Transverse colon (tissue), 4 donors: ENCODE measurements at regions not wholly inside any gene's neighbourhood (a gene's known extent, or its start where the extent isn't known, plus 50 kb on each side); places are given as distances from the start of the nearest gene placed in this dataset.
"Not testable (repeated sequence)": the region's sequence is repeated elsewhere in the genome, so short reads cannot be mapped to it uniquely, and the experiment has no call there.

Experiments
- DNase-seq: peaks from one replicate; pipeline ENCODE4 v3.0.0-alpha.2; 2019
- H3K27ac ChIP-seq, 4 donors: fragments of 200-600 bp; sonication (generic); 2 replicates each; pipeline ENCODE4 v1.5.1; 2016 to 2018; ENCODE audit warnings: inconsistent platforms in 4 of 4
- H3K27me3 ChIP-seq: fragments of 200-600 bp; sonication (generic); 2 replicates; pipeline ENCODE4 v1.5.1; 2017; ENCODE audit warnings: inconsistent platforms
- H3K36me3 ChIP-seq, 4 donors: fragments of 200-600 bp; sonication (generic); 2 replicates each; pipeline ENCODE4 v1.5.1; 2017 to 2019; ENCODE audit warnings: inconsistent platforms in 4 of 4
- H3K4me1 ChIP-seq, 4 donors: fragments of 200-600 bp; sonication (generic); 2 replicates each; pipeline ENCODE4 v1.5.1; 2017 to 2020; ENCODE audit warnings: inconsistent platforms in 4 of 4
- H3K4me3 ChIP-seq, 4 donors: fragments of 200-600 bp; sonication (generic); 1 replicate in 1 of 4; 2 replicates in 3 of 4; pipeline versions ENCODE4 v1.5.1 to v1.6.1; 2017 to 2019; ENCODE audit warnings: inconsistent platforms in 4 of 4
- H3K9me3 ChIP-seq, 2 donors: fragments of 200-600 bp; sonication (generic); 2 replicates each; pipeline ENCODE4 v1.5.1; 2017 to 2019; ENCODE audit warnings: inconsistent platforms in 2 of 2
- CTCF ChIP-seq, 5 experiments: fragments of 200-600 bp in 3 of 5; fragments of 450-650 bp in 2 of 5; sonication (generic) in 3 of 5; IDR thresholded peaks; 1 replicate in 2 of 5; 2 replicates in 3 of 5; pipeline ENCODE4 v1.5.1; 2016 to 2017; ENCODE audit warnings: antibody characterized with exemption in 5 of 5, inconsistent platforms in 3 of 5, mild to moderate bottlenecking in 2 of 5, moderate library complexity in 1 of 5
- EP300 ChIP-seq: sonication (generic); formaldehyde crosslinking; IDR thresholded peaks from one replicate; pipeline ENCODE4 v1.6.1; 2017; ENCODE audit warnings: antibody characterized with exemption, low read depth
- POLR2A ChIP-seq: fragments of 450-650 bp; IDR thresholded peaks from one replicate; pipeline ENCODE4 v1.6.1; 2016; ENCODE audit warnings: antibody characterized with exemption, mild to moderate bottlenecking, moderate library complexity
- POLR2AphosphoS5 ChIP-seq, 3 donors: sonication (generic); formaldehyde crosslinking; IDR thresholded peaks; one replicate each; pipeline ENCODE4 v1.6.1; 2016; ENCODE audit warnings: antibody characterized with exemption in 3 of 3
- WGBS, 2 donors: methylation state at CpG; one replicate each; pipeline ENCODE4 v1.1.5; 2018; ENCODE audit warnings: low coverage in 1 of 2; 5-methylcytosine and 5-hydroxymethylcytosine counted together
- in situ Hi-C, 4 donors: fragments of 200-750 bp; cut with MboI; loops; one replicate each; pipeline versions ENCODE4 v1.15.0 to v1.15.1; 2017; ENCODE audit warnings: low sequenced_read_pairs in 3 of 4, low pct_ligation_motif_present in 1 of 4, low pct_unique_long_range_greater_than_20kb in 1 of 4
- intact Hi-C: fragments of 100-400 bp; cut with DNase I; formaldehyde crosslinking; loops from one replicate; pipeline ENCODE4 v1.15.1; 2023; ENCODE audit warnings: low total_unique reads

DNA sequence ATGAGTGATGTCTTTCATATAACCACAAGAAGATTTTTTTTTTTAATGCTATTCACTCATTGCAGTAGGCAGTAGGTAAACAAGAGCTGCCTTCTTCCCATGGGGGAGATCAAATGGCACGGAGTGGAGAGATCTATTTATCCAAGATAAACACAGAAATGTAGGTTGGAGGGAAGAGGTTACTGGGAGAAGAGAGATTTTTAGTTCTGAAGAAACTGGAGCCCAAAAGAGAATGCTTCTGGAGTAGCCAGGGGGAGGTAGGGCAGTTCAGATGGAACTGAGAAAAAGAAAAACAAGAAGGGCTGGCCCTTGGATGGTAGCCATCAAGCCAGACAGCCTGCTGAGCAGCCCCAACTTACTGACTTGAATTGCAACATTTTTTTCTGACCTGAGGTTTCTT is 270.1 kb upstream of the TPK1 start:
- Histone ChIP-seq H3K9me3 (no peaks in the 10 kb centered on the region), H3K27ac (no peak overlapping the region), H3K36me3 (no peaks in the 10 kb centered on the region), H3K4me1 (no peaks in the 10 kb centered on the region), H3K27me3 (no peaks in the 10 kb centered on the region), H3K4me3 (no peak overlapping the region)
- intact Hi-C loops = no loop called here
- 10 to 15% methylated on average over 1 of the region's 1 CpG for WGBS, 2 donors
- TF ChIP-seq CTCF (IDR thresholded peaks at IDR 0.05) (no peak), POLR2AphosphoS5 (IDR thresholded peaks at IDR 0.05) (no peak), EP300 (no peak), POLR2A (no peak)
- in situ Hi-C loops = no loop called here
- DNase-seq = no peak

DNA sequence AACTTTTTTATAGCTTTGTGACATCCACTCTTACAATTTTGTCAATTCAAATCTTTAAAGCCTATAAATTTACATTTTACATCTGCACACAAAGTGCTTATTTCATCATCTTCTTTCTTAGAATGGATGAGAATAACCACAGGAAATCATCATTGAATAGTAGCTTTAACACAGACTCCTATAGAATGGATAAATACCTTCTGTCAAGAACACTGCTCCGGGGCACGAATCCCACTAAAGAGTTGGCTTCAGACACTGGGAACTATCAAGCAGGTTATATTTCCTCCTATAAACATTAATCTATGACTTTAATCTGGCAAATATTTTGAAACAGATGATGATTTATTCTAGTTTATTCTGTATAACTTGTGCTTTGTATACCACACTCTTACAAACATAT is 269.7 kb upstream of the TPK1 start:
- intact Hi-C loops (no loop called here), in situ Hi-C loops (no loop called here)
- Histone ChIP-seq H3K4me1 (no peaks in the 10 kb centered on the region), H3K36me3 (no peaks in the 10 kb centered on the region), H3K27ac (no peak overlapping the region), H3K9me3 (no peaks in the 10 kb centered on the region), H3K27me3 (no peaks in the 10 kb centered on the region), H3K4me3 (no peak overlapping the region)
- no peak for DNase-seq
- WGBS, 2 donors = 41 to 69% methylated on average over 2 of the region's 2 CpGs
- no peak for TF ChIP-seq EP300
- no peak for TF ChIP-seq POLR2AphosphoS5 (IDR thresholded peaks at IDR 0.05)
- TF ChIP-seq POLR2A = no peak
- TF ChIP-seq CTCF (IDR thresholded peaks at IDR 0.05) = no peak

DNA sequence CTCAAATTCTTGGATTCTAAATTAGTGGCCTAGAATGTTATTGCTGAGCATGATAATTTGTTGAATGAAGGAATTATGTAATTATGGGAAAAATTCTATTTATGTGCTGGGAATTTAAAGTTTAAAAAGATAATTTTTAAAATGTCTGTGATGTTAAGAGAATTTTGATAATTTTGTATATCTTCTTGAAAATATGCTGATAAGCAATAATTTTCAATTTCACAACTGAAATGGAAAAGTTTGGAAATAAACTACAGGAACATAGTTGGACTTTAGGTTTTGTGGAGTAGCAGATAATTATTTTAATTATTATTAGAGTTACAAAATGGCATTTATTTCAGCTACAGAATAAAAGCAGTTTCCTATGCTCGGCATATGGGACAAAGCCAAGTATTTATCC is 268.5 kb upstream of the TPK1 start:
- Histone ChIP-seq H3K27me3 (no peaks in the 10 kb centered on the region), H3K9me3 (no peaks in the 10 kb centered on the region), H3K4me1 (no peaks in the 10 kb centered on the region), H3K36me3 (no peaks in the 10 kb centered on the region), H3K27ac (no peak overlapping the region), H3K4me3 (no peak overlapping the region)
- intact Hi-C loops (no loop called here), in situ Hi-C loops (no loop called here)
- TF ChIP-seq POLR2A (no peak), POLR2AphosphoS5 (IDR thresholded peaks at IDR 0.05) (no peak), CTCF (IDR thresholded peaks at IDR 0.05) (no peak), EP300 (no peak)
- DNase-seq = no peak
- WGBS, 2 donors = 82 to 91% methylated on average over 1 of the region's 1 CpG

DNA sequence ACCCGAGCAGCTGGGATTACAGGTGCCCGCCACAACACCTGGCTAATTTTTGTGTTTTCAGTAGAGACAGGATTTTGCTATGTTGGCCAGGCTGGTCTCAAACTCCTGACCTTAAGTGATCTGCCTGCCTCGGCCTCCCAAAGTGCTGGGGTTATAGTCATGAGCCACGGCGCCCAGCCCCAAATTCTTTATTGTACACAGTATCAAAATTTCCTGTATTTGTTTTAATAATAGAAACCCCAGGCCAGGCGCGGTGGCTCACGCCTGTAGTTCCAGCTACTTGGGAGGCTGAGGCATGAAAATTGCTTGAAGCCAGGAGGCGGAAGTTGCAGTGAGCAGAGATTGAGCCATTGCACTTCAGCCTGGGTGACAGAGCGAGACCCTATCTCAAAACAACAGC is 266.3 kb upstream of the TPK1 start:
- in situ Hi-C loops, H3K4me1 ChIP-seq, H3K27ac ChIP-seq, H3K36me3 ChIP-seq, H3K9me3 ChIP-seq, DNase-seq, intact Hi-C loops, H3K4me3 ChIP-seq, H3K27me3 ChIP-seq: not testable (repeated sequence)
- 90 to 93% methylated on average over 6 to 10 of the region's 10 CpGs for WGBS, 2 donors

DNA sequence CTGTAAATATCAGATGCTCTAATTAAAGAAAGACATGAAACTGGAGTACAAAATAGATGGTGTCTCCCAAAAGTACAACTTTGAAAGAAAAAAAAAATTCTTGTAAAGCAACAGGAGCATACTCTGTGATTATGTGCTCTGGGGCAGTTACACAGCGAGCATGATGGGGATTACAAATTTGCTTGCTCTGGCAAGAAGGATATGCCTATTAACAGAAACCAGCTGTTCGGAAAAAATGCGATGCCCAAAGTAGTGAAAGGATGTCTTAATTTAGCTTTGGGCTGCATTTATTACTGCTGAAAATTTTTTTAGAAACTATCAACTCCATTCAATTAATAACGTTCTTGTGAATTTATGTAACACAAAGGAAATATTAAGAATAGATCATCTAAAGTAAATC is 256.9 kb upstream of the TPK1 start:
- in situ Hi-C loops (no loop called here), intact Hi-C loops (no loop called here)
- Histone ChIP-seq H3K4me1 (no peaks in the 10 kb centered on the region), H3K4me3 (no peak overlapping the region), H3K36me3 (no peaks in the 10 kb centered on the region), H3K27me3 (no peaks in the 10 kb centered on the region), H3K9me3 (no peaks in the 10 kb centered on the region), H3K27ac (no peak overlapping the region)
- TF ChIP-seq POLR2AphosphoS5 (IDR thresholded peaks at IDR 0.05) (no peak), POLR2A (no peak), CTCF (IDR thresholded peaks at IDR 0.05) (no peak), EP300 (no peak)
- no peak for DNase-seq
- whole genome bisulfite sequencing, 2 donors = 58 to 60% methylated on average over 4 of the region's 4 CpGs
